Activated CD4-positive, alpha-beta T cell treated with anti-CD3 and anti-CD28 coated beads, Interleukin-2, amount 10 ng/mL, durations not matched to agents 7 days and 5 days (primary cell): ENCODE measurements at regions not wholly inside any gene's neighbourhood (a gene's known extent, or its start where the extent isn't known, plus 50 kb on each side); places are given as distances from the start of the nearest gene placed in this dataset.
A peak's percentile ranks its signal among the peaks of the same experiment; 100 is the strongest.

Source experiments
- CTCF ChIA-PET: fragments of 350-600 bp; sonication (Branson Sonifier 250); formaldehyde crosslinking; loops from one replicate; lab custom pipeline; 2021; ENCODE audit warnings: antibody characterized with exemption; lab: Charles Lee
- POLR2A ChIA-PET: fragments of 350-600 bp; sonication (Branson Sonifier 250); formaldehyde crosslinking; loops from one replicate; lab custom pipeline; 2021; ENCODE audit warnings: antibody characterized with exemption; lab: Charles Lee
- DNase-seq: peaks from one replicate; pipeline ENCODE4 v3.0.0-alpha.2; 2020
- H3K27ac Mint-ChIP-seq: one replicate; pipeline ENCODE4 v1.8.0; 2021; ENCODE audit warnings: mild to moderate bottlenecking, moderate library complexity, mixed read lengths
- H3K27me3 Mint-ChIP-seq: one replicate; pipeline ENCODE4 v1.8.0; 2021; ENCODE audit warnings: mixed read lengths
- H3K36me3 Mint-ChIP-seq: one replicate; pipeline ENCODE4 v1.8.0; 2021; ENCODE audit warnings: low read depth, mixed read lengths
- H3K4me1 Mint-ChIP-seq: one replicate; pipeline ENCODE4 v1.8.0; 2021; ENCODE audit warnings: mixed read lengths
- H3K4me3 Mint-ChIP-seq: one replicate; pipeline ENCODE4 v1.8.0; 2021; ENCODE audit warnings: mild to moderate bottlenecking, moderate library complexity, mixed read lengths
- H3K9me3 Mint-ChIP-seq: one replicate; pipeline ENCODE4 v1.8.0; 2021; ENCODE audit warnings: mixed read lengths

- DNase-seq, result no peak
- no peak overlapping the region for H3K27ac Mint-ChIP-seq
- peaks cover 2% of the 10 kb centered on the region for H3K27me3 Mint-ChIP-seq
- H3K4me3 Mint-ChIP-seq, result no peak overlapping the region
- no peaks in the 10 kb centered on the region for H3K36me3 Mint-ChIP-seq
- CTCF ChIA-PET, result interaction anchor here (1.7 kb wide), 1 partner anchor 128 kb away, joined by 4 read pairs; no protein-coding TSS in a partner anchor
- H3K9me3 Mint-ChIP-seq, result no peaks in the 10 kb centered on the region
- POLR2A ChIA-PET, result no interaction called here
- H3K4me1 Mint-ChIP-seq, result no peaks in the 10 kb centered on the region
Observed at GRCh38 chr7:98040626-98041360, 50.8 kb upstream of the OCM2 start.

DNA sequence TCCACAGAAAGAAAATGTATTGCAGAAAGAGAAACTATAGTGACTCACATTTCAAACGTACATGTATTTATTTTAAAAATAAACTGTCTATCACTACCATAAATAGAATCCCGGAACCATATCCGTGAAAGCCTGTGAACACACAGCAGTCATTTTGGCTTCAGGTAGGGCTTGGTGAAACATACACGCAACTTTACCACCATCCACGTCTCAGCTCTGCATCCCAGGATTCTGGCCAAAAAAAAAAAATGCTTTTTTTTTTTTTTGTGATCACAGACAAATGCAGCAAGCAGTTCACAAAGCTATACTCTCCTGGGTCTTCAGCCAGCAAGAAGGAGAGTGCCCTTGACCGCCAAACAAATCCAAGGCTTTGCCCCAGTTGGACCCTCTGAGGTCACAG is 56.8 kb upstream of the OCM2 start:
- Mint-ChIP-seq H3K27me3 (no peaks in the 10 kb centered on the region), H3K27ac (no peak overlapping the region), H3K4me1 (peaks cover 8% of the 10 kb centered on the region), H3K36me3 (no peaks in the 10 kb centered on the region), H3K4me3 (no peak overlapping the region), H3K9me3 (no peaks in the 10 kb centered on the region)
- ChIA-PET CTCF (no interaction called here), POLR2A (no interaction called here)
- DNase-seq, result no peak

GRCh38 chr7:98049034-98049433 is 57.6 kb upstream of the LMTK2 start:
- Mint-ChIP-seq H3K4me3 (no peak overlapping the region), H3K27ac (no peak overlapping the region), H3K36me3 (no peaks in the 10 kb centered on the region), H3K27me3 (no peaks in the 10 kb centered on the region), H3K9me3 (no peaks in the 10 kb centered on the region), H3K4me1 (peaks cover 8% of the 10 kb centered on the region)
- ChIA-PET POLR2A (no interaction called here), CTCF (no interaction called here)
- DNase-seq, result no peak

- Mint-ChIP-seq H3K27me3 (no peaks in the 10 kb centered on the region), H3K27ac (no peak overlapping the region), H3K9me3 (no peaks in the 10 kb centered on the region), H3K4me1 (peaks cover 8% of the 10 kb centered on the region), H3K36me3 (no peaks in the 10 kb centered on the region), H3K4me3 (no peak overlapping the region)
- ChIA-PET POLR2A (interaction anchor here (0.7 kb wide), 1 partner anchor 66 kb away, joined by 7 read pairs; no protein-coding TSS in a partner anchor), CTCF (interaction anchor here (0.7 to 1.2 kb wide), 3 partner anchors 117 to 283 kb away, joined by 3 read pairs; no protein-coding TSS in a partner anchor)
- peak; percentile 39 for DNase-seq
Observed at GRCh38 chr7:98051118-98051744, 55.4 kb upstream of the LMTK2 start.

DNA sequence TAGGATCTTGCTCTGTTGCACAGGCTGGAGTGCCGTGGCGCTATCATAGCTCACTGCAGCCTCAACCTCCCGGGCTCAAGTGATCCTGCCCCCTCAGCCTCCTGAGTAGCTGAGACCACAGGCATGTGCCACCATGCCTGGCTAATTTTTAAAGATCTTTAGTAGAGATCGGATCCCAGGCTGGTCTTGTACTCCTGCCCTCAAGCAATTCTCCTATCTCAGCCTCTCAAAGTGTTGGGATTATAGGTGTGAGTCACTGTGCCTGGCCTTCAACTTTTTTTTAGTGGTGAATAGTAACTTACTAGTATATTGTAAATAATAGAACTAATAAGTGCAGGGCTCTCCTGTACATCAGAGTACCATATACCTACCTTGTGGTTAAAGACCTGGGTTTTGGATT is 52.1 kb upstream of the LMTK2 start:
- CTCF ChIA-PET, result no interaction called here
- peaks cover 8% of the 10 kb centered on the region for H3K4me1 Mint-ChIP-seq

GRCh38 chr7:98056580-98056979 is 50.1 kb upstream of the LMTK2 start:
- H3K4me3 Mint-ChIP-seq, result no peak overlapping the region
- peaks cover 1% of the 10 kb centered on the region for H3K4me1 Mint-ChIP-seq
- peaks cover 2% of the 10 kb centered on the region for H3K27me3 Mint-ChIP-seq
- DNase-seq, result no peak
- H3K9me3 Mint-ChIP-seq, result no peaks in the 10 kb centered on the region
- ChIA-PET CTCF (no interaction called here), POLR2A (no interaction called here)
- no peaks in the 10 kb centered on the region for H3K36me3 Mint-ChIP-seq
- no peak overlapping the region for H3K27ac Mint-ChIP-seq

More for the DNA sequence above, 52.1 kb upstream of the LMTK2 start:
- H3K27ac Mint-ChIP-seq, result no peak overlapping the region
- no peak for DNase-seq
- no peak overlapping the region for H3K4me3 Mint-ChIP-seq
- POLR2A ChIA-PET, result no interaction called here
- no peaks in the 10 kb centered on the region for H3K9me3 Mint-ChIP-seq
- H3K36me3 Mint-ChIP-seq, result no peaks in the 10 kb centered on the region
- peaks cover 2% of the 10 kb centered on the region for H3K27me3 Mint-ChIP-seq
